GM21515 (cell line): ENCODE measurements at regions not wholly inside any gene's neighbourhood (a gene's known extent, or its start where the extent isn't known, plus 50 kb on each side); places are given as distances from the start of the nearest gene placed in this dataset.
A peak's percentile ranks its signal among the peaks of the same experiment; 100 is the strongest.
"Not testable (repeated sequence)": the region's sequence is repeated elsewhere in the genome, so short reads cannot be mapped to it uniquely, and the experiment has no call there.

Source experiments
- ATAC-seq: cut with Tn5 transposase; IDR thresholded peaks from one replicate; pipeline ENCODE4 v1.9.1; 2021; ENCODE audit not compliant: unreplicated experiment

- no peak for ATAC-seq
Measured at GRCh38 chr10:8305876-8306652, 251.6 kb downstream of the GATA3 start.

GRCh38 chr10:8306685-8307364, 252.3 kb downstream of the GATA3 start:
- no peak for ATAC-seq

GRCh38 chr10:8310930-8311329, 256.4 kb downstream of the GATA3 start:
- ATAC-seq, result no peak

GRCh38 chr10:8311526-8312070, 257.1 kb downstream of the GATA3 start:
- ATAC-seq, result no peak

GRCh38 chr10:8312079-8312478, 257.6 kb downstream of the GATA3 start:
- ATAC-seq, result no peak

GRCh38 chr10:8312781-8313180, 258.3 kb downstream of the GATA3 start:
- ATAC-seq, result no peak

GRCh38 chr10:8314486-8314885, 260.0 kb downstream of the GATA3 start:
- ATAC-seq, result no peak

GRCh38 chr10:8315619-8316021, 261.1 kb downstream of the GATA3 start:
- ATAC-seq, result no peak

- ATAC-seq, result no peak
Measured at GRCh38 chr10:8316284-8316683, 261.8 kb downstream of the GATA3 start.

- not testable (repeated sequence) for ATAC-seq
Measured at GRCh38 chr10:8318429-8318828, 263.9 kb downstream of the GATA3 start.

GRCh38 chr10:8318956-8319355, 264.5 kb downstream of the GATA3 start:
- ATAC-seq, result no peak

- ATAC-seq, result no peak
Measured at GRCh38 chr10:8319704-8320103, 265.2 kb downstream of the GATA3 start.

GRCh38 chr10:8321990-8322389, 267.5 kb downstream of the GATA3 start:
- no peak for ATAC-seq

- ATAC-seq, result no peak
Measured at GRCh38 chr10:8323428-8324054, 269.1 kb downstream of the GATA3 start.

GRCh38 chr10:8325024-8325980, 270.8 kb downstream of the GATA3 start:
- ATAC-seq, result no peak

GRCh38 chr10:8326396-8327139, 272.1 kb downstream of the GATA3 start:
- no peak for ATAC-seq

GRCh38 chr10:8327140-8327423, 272.6 kb downstream of the GATA3 start:
- no peak for ATAC-seq

- no peak for ATAC-seq
Measured at GRCh38 chr10:8331387-8331786, 276.9 kb downstream of the GATA3 start.

GRCh38 chr10:8331896-8332729, 277.6 kb downstream of the GATA3 start:
- ATAC-seq, result peak; percentile 93
